Testis (tissue), 2 donors: ENCODE measurements at regions not wholly inside any gene's neighbourhood (a gene's known extent, or its start where the extent isn't known, plus 50 kb on each side); places are given as distances from the start of the nearest gene placed in this dataset.
"Not testable (repeated sequence)": the region's sequence is repeated elsewhere in the genome, so short reads cannot be mapped to it uniquely, and the experiment has no call there.

Experiments
- DNase-seq: peaks from one replicate; pipeline ENCODE4 v3.0.0-alpha.2; 2019
- H3K27ac ChIP-seq, 2 donors: fragments of 200-600 bp; sonication (generic); one replicate each; pipeline ENCODE4 v1.5.1; 2019
- H3K27me3 ChIP-seq: fragments of 200-600 bp; sonication (generic); one replicate; pipeline ENCODE4 v1.5.1; 2019
- H3K36me3 ChIP-seq: fragments of 200-600 bp; sonication (generic); one replicate; pipeline ENCODE4 v1.5.1; 2017; ENCODE audit warnings: low read depth; ENCODE audit errors: missing control alignments
- H3K4me1 ChIP-seq: fragments of 200-600 bp; sonication (generic); one replicate; pipeline ENCODE4 v1.5.1; 2019
- H3K4me3 ChIP-seq, 2 donors: fragments of 200-600 bp; sonication (generic); one replicate each; pipeline ENCODE4 v1.5.1; 2017 to 2019
- H3K9me3 ChIP-seq: fragments of 200-600 bp; sonication (generic); one replicate; pipeline ENCODE4 v1.5.1; 2017
- POLR2A ChIP-seq: fragments of 450-650 bp; IDR thresholded peaks from one replicate; pipeline ENCODE4 v1.6.1; 2017; ENCODE audit warnings: antibody characterized with exemption, mild to moderate bottlenecking, moderate library complexity
- whole genome bisulfite sequencing, 2 donors: methylation state at CpG; one replicate each; pipeline ENCODE4 v1.1.5; 2018; 5-methylcytosine and 5-hydroxymethylcytosine counted together
- intact Hi-C: fragments of 100-400 bp; cut with DNase I; formaldehyde crosslinking; loops from one replicate; pipeline ENCODE4 v1.15.1; 2023; ENCODE audit warnings: low total_unique reads
- TF ChIP-seq, protein P1 (sequence below), 3 experiments: fragments of 450-650 bp in 2 of 3; fragments of 200-600 bp in 1 of 3; sonication (generic) in 1 of 3; IDR thresholded peaks; one replicate each; pipeline ENCODE4 v1.5.1; 2016 to 2019; ENCODE audit warnings: antibody characterized with exemption in 3 of 3, mild to moderate bottlenecking in 2 of 3, moderate library complexity in 1 of 3

DNA sequence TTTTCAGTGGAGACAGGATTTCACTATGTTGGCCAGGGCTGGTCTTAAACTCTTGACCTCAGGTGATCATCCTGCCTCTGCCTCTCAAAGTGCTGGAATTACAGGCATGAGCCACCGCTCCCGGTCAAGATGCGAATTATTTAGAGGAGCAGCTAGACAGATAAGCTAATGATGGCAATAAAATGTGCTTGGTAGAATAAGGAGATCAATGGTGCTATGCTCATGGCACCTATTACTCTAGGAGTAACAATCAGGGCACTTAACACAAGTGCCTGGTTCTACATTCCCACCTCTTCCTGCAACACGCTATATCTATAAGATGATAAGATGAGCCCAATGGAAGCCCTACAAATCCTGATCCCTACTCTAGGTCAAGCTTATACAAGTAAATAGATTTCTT lies 61.4 kb upstream of the LOC128125822 start:
- no peak for DNase-seq
- TF ChIP-seq, protein P1, sequence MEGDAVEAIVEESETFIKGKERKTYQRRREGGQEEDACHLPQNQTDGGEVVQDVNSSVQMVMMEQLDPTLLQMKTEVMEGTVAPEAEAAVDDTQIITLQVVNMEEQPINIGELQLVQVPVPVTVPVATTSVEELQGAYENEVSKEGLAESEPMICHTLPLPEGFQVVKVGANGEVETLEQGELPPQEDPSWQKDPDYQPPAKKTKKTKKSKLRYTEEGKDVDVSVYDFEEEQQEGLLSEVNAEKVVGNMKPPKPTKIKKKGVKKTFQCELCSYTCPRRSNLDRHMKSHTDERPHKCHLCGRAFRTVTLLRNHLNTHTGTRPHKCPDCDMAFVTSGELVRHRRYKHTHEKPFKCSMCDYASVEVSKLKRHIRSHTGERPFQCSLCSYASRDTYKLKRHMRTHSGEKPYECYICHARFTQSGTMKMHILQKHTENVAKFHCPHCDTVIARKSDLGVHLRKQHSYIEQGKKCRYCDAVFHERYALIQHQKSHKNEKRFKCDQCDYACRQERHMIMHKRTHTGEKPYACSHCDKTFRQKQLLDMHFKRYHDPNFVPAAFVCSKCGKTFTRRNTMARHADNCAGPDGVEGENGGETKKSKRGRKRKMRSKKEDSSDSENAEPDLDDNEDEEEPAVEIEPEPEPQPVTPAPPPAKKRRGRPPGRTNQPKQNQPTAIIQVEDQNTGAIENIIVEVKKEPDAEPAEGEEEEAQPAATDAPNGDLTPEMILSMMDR (IDR thresholded peaks at IDR 0.05): no peak
- no peak for TF ChIP-seq POLR2A
- Histone ChIP-seq H3K27me3 (no peaks in the 10 kb centered on the region), H3K4me1 (no peaks in the 10 kb centered on the region), H3K36me3 (no peaks in the 10 kb centered on the region), H3K27ac (no peak overlapping the region), H3K4me3 (no peak overlapping the region), H3K9me3 (no peaks in the 10 kb centered on the region)
- intact Hi-C loops: no loop called here
- WGBS, 2 donors: 85 to 96% methylated on average over 4 of the region's 4 CpGs

DNA sequence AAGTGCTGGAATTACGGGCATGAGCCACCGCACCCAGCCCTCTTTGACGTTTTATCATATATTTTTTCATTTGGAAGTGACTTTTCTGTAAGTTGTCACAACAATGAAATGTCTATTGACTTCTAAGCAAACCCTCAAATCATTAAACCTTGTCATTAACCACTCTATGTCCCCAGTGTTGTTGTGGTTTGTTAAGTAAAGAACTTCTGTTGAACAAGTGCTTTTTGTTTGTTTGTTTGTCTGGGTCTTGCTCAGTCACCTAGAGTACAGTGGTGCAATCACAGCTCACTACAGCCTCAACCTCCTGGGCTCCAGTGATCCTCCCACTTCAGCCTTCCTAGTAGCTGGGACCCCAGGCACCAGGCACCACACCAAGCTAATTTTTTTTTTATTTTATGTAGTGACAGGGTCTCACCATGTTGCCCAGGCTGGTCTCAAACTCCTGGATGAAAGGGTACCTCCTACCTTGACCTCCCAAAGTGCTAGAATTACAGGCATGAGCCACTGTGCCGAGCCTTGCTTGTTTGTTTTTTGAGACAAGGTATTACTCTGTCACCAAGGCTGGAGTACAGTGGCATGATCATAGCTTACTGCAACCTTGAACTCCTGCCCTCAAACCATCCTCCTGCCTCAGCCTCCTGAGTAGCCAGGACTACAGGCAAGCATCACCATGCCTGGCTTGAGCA lies 57.6 kb upstream of the LOC128125822 start:
- Histone ChIP-seq H3K4me1 (no peaks in the 10 kb centered on the region), H3K27ac (no peak overlapping the region), H3K9me3 (no peaks in the 10 kb centered on the region), H3K36me3 (no peaks in the 10 kb centered on the region), H3K27me3 (no peaks in the 10 kb centered on the region), H3K4me3 (no peak overlapping the region)
- DNase-seq: no peak
- TF ChIP-seq, protein P1 (IDR thresholded peaks at IDR 0.05): no peak
- TF ChIP-seq POLR2A: no peak
- intact Hi-C loops: no loop called here
- WGBS, 2 donors: 79 to 85% methylated on average over 4 of the region's 4 CpGs

DNA sequence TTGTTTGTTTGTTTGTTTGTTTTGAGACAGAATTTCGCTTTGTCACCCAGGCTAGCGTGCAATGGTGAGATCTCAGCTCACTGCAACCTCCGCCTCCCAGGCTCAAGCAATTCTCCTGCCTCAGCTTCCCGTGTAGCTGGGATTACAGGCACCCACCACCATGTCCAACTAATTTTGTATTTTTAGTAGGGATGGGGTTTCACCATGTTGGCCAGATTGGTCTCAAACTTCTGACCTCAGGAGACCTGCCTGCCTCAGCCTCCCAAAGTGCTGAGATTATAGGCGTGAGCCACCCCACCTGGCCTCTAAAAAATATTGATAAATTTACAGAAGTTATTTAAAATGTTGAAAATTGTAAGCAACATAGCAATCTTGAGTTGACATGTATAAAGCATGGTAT lies 57.1 kb upstream of the LOC128125822 start:
- H3K4me3 ChIP-seq, intact Hi-C loops, H3K27me3 ChIP-seq, DNase-seq, H3K9me3 ChIP-seq, H3K27ac ChIP-seq, H3K36me3 ChIP-seq, H3K4me1 ChIP-seq: not testable (repeated sequence)
- 85 to 94% methylated on average over 5 of the region's 5 CpGs for WGBS, 2 donors

DNA sequence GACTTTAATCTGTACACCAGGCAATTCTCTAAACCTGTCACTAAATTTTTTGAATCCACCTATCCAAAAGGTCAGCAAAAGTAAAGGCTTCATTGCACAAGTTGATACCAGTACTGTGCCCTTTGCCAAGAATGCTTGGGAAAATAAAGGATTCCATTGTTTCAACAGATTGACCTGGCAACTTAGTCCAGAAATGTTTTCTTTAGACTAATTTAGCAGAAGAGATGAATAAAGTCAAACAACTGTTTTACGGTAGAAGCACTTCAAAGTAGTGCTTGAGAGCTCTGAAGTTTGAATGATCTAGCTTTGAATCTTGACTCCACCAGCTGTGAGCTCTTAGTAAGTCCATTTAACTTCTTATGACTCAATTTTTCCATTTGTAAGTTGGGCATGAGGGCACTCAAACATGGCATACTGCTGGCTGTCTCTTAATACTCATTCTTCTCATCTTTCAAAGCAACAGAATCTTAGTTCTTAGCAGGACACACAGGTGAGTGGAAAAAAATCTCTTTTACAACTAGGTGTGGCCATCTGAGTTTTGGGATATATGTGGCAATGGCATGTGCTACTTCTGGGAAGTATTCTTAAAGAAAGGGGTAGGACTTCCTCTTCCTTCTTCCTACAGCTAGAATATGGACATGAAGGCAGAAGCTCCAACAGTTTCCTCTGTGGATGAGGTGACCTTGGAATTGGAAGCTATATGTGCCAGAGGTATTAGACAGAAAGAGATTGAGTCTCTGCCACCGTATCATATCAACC lies 55.9 kb upstream of the LOC128125822 start:
- WGBS, 2 donors: 63 to 64% methylated on average over 2 of the region's 2 CpGs
- Histone ChIP-seq H3K4me3 (no peak overlapping the region), H3K27me3 (no peaks in the 10 kb centered on the region), H3K27ac (no peak overlapping the region), H3K36me3 (no peaks in the 10 kb centered on the region), H3K9me3 (no peaks in the 10 kb centered on the region), H3K4me1 (no peaks in the 10 kb centered on the region)
- intact Hi-C loops: no loop called here
- no peak for DNase-seq
- TF ChIP-seq, protein P1 (IDR thresholded peaks at IDR 0.05): no peak
- no peak for TF ChIP-seq POLR2A

DNA sequence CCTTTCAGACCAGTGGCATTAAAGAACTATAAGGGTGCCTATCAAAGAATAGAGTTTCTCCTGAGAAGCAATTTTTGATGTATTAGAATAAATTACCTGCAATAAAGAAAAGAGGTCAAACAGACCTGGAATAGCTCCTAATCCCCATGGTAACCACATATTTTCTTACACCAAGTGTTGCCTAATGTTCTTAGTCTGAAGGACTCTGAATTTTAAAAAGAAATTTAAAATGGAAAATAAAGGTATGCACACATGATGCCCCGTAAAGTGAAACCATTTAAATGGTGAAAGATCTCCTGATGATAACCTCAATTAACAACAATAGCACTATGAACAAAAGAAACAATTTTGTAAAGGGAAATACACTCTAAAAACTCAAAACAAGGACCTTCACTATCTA lies 55.1 kb upstream of the LOC128125822 start:
- TF ChIP-seq POLR2A: no peak
- TF ChIP-seq, protein P1 (IDR thresholded peaks at IDR 0.05): no peak
- Histone ChIP-seq H3K9me3 (no peaks in the 10 kb centered on the region), H3K27ac (no peak overlapping the region), H3K36me3 (no peaks in the 10 kb centered on the region), H3K4me1 (no peaks in the 10 kb centered on the region), H3K4me3 (no peak overlapping the region), H3K27me3 (no peaks in the 10 kb centered on the region)
- intact Hi-C loops: no loop called here
- DNase-seq: no peak
- 86 to 88% methylated on average over 1 of the region's 1 CpG for WGBS, 2 donors
